GM19328 (cell line): ENCODE measurements at regions not wholly inside any gene's neighbourhood (a gene's known extent, or its start where the extent isn't known, plus 50 kb on each side); places are given as distances from the start of the nearest gene placed in this dataset.
"Not testable (repeated sequence)": the region's sequence is repeated elsewhere in the genome, so short reads cannot be mapped to it uniquely, and the experiment has no call there.

ENCODE experiments used
- ATAC-seq: cut with Tn5 transposase; IDR thresholded peaks from one replicate; pipeline ENCODE4 v1.9.1; 2021; ENCODE audit warnings: mild to moderate bottlenecking, moderate library complexity; ENCODE audit not compliant: unreplicated experiment

GRCh38 chr1:116185161-116185701 lies 74.0 kb downstream of the MAB21L3 start:
- ATAC-seq = no peak

DNA sequence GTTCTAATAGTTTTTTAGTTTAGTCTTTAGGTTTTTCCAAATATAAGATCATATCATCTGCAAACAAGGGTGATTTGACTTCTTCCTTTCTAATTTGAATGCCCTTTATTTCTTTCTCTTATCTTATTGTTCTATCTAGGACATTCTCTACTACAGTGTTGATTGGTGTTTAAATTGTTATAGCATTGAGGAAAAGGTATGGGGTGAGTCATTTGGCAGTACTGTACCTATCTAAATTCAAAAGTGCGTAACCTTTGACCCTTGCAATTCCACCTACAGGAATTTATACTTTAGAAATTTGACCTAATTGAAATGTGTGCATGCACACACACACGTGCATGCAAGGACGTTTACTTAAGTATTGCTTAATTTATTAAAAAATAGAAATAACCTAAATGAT lies 78.3 kb downstream of the MAB21L3 start:
- ATAC-seq = no peak

- no peak for ATAC-seq
Observed at GRCh38 chr1:116191294-116191693, 80.1 kb downstream of the MAB21L3 start.

- no peak for ATAC-seq
Observed at GRCh38 chr1:116193768-116194167, 82.6 kb downstream of the MAB21L3 start.

- ATAC-seq = no peak
Observed at GRCh38 chr1:116194568-116194967, 83.4 kb downstream of the MAB21L3 start.

DNA sequence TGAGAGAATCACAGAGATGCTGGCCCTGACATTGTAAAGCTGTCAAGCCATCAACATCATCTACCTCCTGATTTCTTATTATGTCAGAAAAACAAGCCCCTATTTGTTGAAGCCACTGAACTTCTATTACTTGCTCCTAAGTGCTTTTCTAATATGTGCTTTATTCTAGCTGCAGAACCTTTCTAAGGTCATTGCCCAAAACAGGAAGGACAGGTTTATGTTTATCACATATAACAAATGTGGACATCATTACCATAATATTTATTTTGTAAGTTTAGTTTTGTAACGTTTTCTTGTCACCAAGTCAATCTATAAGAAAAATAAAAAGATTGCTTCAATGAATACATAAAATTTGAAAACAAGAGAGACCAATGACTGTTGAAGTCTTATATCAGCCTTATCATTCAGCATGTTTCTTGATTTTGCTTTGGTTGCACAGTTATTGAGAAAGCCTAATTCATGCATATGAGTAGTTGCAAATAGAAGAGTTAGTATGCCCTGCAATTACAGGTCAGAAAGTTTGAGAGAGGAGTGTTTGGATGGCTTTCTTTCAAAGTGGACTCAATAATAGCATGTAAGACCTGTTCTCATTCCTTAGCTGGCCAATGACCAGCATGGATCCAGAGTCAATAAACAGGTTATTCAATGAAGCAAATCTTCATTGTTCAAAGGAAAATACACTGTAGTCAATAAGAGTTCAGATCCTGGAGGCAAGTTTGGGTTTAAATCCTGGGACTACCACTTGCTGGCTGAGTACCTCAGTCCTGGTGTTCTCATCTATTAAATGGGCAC lies 84.1 kb downstream of the MAB21L3 start:
- ATAC-seq = no peak

GRCh38 chr1:116200343-116200742 lies 89.1 kb downstream of the MAB21L3 start:
- ATAC-seq = not testable (repeated sequence)

DNA sequence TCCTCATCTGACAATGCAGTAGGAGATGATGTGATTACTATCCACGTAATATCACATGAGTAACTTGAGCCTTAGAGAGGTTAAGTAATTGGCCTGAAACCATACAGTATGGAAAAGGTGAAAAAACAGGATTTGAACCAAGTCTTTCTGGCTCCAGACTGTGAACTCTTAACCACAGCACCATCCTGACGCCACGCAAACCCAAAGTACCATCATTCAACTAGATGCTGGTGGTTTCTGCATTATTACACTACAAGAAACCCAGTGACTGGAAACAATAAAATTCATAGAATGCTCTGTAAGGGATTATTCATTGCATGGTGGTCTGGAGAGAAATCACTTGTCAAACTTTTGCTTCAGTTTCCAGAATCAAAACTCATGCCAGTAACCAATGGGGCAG lies 90.7 kb downstream of the MAB21L3 start:
- no peak for ATAC-seq

DNA sequence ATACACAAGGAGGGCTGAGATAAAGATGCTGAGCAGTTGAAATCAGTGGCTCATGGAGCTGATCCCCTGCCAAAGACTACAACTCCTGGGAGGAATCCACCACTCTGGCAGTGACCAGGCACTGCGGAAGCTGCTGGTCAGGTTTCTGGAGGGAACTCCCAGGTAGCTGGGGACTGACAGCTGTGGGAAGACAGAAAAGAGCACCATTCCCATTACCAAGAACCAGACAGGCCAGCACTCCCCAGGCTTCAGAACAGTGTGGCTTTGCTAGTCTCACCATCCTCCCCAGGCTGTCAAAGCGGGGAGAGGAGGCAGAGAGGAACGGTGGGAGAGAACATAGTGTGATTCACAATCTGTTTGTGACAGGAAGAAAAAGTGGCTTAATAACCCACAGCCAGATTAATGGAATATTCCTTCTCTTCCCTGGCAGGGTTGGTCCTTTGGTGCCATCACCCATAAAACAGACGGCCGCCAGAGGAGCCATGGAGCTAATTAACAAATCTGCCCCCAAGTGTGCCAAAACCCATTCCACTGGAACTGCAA lies 92.1 kb downstream of the MAB21L3 start:
- ATAC-seq = no peak

DNA sequence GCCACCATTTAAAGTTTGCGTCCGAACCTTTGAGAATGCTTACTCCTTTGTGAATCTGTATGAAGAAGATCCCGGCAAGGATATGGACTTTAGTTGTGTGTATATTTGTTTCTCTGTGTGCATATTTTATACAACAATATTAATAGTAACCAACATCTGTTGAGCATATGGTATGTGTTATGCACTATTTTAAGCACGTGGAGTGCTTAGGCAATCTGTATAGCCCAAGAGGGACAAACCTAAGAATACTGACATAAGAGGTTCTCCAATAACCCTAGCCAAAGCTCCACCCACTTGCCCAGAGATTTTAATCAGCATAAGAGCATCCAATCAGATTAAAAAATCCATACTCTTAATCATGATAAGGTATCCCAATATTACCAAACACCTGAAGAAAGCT lies 92.7 kb downstream of the MAB21L3 start:
- ATAC-seq = no peak

GRCh38 chr1:116205941-116206679 lies 94.9 kb downstream of the MAB21L3 start:
- no peak for ATAC-seq

DNA sequence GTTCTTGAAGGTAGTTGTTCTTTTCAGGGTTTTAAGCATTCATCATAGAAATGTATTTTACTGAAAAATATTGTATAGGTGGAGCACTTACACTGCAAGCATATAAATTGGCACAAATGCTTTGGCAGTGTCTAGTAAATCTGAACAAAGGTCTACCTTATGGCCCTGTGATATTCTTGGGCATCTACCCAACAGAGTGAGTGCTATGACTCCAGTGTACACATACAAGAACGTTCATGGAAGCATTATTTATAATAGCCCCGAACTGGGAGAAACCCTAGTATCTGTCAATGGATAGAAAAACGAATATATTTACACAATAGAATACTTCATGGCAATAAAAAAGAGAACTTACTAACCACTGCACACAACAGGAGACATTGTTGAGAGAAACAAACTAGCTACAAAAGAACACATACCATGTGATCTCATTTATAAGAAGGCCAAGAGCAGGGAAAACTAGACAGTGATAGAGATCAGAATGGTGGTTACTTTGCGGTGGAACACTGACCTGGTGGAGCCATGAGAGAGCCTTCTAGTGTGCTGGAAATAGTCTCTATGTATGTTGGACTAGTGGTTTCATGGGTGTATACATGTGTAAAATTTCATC lies 96.0 kb downstream of the MAB21L3 start:
- no peak for ATAC-seq

DNA sequence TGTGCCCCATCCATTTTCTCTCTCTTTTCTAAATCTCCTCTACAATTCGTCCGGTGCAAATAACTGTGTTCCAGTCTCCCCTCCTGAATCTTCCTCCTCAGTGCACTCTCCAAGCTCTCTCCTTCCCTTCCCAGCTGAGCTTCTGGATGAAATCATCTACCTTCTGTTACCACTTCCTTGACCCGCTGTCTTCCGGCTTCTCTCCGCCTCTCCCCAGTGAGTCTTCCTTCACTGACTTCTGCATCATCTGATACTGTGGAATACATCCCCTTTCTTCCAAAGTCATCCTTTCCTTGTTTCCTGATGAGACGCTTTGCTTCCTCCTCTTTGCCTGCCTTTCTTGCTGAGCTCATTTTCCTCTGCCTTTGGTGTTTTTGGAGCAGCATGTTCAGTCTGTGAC lies 96.9 kb downstream of the MAB21L3 start:
- no peak for ATAC-seq

- ATAC-seq = no peak
Observed at GRCh38 chr1:116211294-116211693, 100.1 kb downstream of the MAB21L3 start.

DNA sequence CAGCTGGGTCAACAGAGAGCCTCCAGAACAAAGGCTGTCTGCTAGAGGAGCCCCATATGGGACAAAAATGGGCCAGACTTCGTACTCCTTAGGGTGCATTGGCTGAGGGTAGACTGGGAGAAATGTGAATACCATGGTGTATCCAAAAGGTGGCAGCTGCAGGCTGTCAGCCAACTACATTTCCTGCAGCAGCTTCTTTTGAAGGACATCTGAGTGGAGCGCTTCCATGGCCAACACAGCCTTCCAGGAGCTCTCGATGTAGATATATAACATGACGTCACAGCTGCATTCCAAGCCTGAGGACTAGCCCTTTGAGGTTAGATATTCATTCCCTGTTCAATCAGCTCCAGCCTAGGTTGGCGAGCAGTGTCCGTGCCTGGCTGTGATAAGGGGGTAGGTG lies 107.7 kb downstream of the MAB21L3 start:
- ATAC-seq = no peak

- ATAC-seq = no peak
Observed at GRCh38 chr1:116219651-116220434, 108.6 kb downstream of the MAB21L3 start.

- ATAC-seq = no peak
Observed at GRCh38 chr1:116224111-116224510, 112.9 kb downstream of the MAB21L3 start.

DNA sequence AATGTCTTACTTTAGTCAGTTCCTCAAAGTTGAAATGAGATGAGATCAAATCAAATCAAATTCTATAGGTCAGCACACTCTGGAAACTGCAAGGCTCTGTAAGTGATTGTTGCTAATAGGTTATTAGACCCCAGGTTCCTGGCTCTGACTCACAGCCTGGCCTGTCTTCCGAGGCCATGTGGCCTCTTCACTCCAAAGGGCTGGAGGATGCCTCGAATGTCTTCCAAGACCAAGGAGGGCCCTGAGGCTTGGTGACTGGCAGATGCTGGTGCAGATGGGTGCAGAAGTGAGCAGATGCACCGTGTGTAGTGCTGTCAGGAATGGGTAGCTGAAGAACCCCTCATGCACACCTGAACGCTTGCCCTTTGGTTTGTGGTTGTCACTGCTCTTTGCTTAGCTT lies 113.4 kb downstream of the MAB21L3 start:
- no peak for ATAC-seq

DNA sequence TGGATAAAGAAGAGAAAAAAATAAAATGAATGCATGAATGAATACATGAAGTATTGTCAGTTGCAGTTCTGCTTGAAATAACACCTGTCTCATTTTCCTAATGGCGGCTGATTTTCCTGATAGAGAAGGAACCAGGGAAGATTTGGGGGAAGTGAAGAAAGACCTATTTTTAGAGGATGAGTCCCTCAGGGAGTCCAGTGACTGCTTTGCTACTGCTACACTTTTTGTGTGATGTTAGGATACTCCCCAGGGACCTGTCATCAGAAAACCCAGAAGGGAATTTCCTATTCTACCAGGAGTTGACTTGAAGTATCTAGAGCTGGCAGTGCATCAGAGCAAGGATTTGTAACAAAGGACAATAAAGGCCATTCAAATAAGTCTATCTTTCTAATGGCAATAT lies 114.8 kb downstream of the MAB21L3 start:
- no peak for ATAC-seq

DNA sequence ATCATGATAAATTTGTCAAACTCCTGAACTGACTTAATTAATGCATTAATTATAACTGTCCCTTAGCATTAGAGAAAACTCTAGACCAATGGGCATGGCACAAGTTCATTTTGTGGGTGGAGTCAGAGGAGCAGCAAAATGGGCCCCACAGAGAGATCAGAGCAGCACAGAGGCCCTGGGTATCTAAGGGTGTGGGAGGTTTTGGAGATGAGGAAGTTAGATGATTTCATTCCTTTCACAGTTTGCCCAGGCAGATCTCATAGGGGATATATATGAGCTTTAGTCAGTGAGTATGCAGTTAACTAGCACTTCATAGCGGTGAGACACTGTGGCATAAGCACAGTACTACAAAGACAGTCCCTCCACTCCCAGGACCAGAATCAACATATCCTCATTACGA lies 117.3 kb downstream of the MAB21L3 start:
- no peak for ATAC-seq

- no peak for ATAC-seq
Observed at GRCh38 chr1:116230712-116231111, 119.5 kb downstream of the MAB21L3 start.
